Left kidney (tissue), 1 donor: ENCODE measurements at regions not wholly inside any gene's neighbourhood (a gene's known extent, or its start where the extent isn't known, plus 50 kb on each side); places are given as distances from the start of the nearest gene placed in this dataset.

Experiments used
- DNase-seq: peaks from one replicate; pipeline ENCODE4 v3.0.0-alpha.2; 2013

GRCh38 chr20:16119909-16120308, 453.3 kb downstream of the KIF16B start:
- no peak for DNase-seq

- no peak for DNase-seq
These were observed 457.2 kb downstream of the KIF16B start for GRCh38 chr20:16115911-16116552.

- DNase-seq = no peak
These were observed 459.5 kb downstream of the KIF16B start for GRCh38 chr20:16113736-16114135.

GRCh38 chr20:16111852-16112412, 461.3 kb downstream of the KIF16B start:
- DNase-seq = no peak

GRCh38 chr20:16111172-16111832, 461.9 kb downstream of the KIF16B start:
- no peak for DNase-seq

- no peak for DNase-seq
These were observed 465.9 kb downstream of the KIF16B start for GRCh38 chr20:16107172-16107870.

- DNase-seq = no peak
These were observed 466.9 kb downstream of the KIF16B start for GRCh38 chr20:16106191-16106849.

GRCh38 chr20:16104783-16105182, 468.5 kb downstream of the KIF16B start:
- no peak for DNase-seq
